K562 (cell line): ENCODE measurements at regions not wholly inside any gene's neighbourhood (a gene's known extent, or its start where the extent isn't known, plus 50 kb on each side); places are given as distances from the start of the nearest gene placed in this dataset.

Experiments used
- ATAC-seq: fragments of 200-7000 bp; cut with Tn5 transposase; 3 replicates; pipeline ENCODE4 v1.9.1; 2020; ENCODE audit warnings: moderate library complexity
- BruUV-seq: library from RNA; stranded (reverse); fragments of 400-500 nt; replicated peaks from 2 replicates; lab custom pipeline; 2021; lab: Mats Ljungman, UMichigan
- CTCF ChIA-PET: fragments of 300-600 bp; formaldehyde crosslinking; extraction: SDS; loops from one replicate; lab custom pipeline; 2021; ENCODE audit warnings: low intra/inter-chr PET ratio; lab: Yijun Ruan, JAX
- POLR2A ChIA-PET: fragments of 300-600, 350-650 bp; sonication (Branson Sonifier 250); formaldehyde crosslinking; extraction: SDS; loops from one replicate; lab custom pipeline; 2021; ENCODE audit warnings: antibody characterized with exemption, inconsistent platforms; lab: Yijun Ruan, JAX
- DNase-seq, 4 experiments: peaks; one replicate each; pipeline versions ENCODE4 v3.0.0 to v3.0.0-alpha.2; 2011 to 2018; ENCODE audit warnings: low spot score in 3 of 4, mixed read lengths in 3 of 4; ENCODE audit errors: extremely low read depth in 1 of 4
- FAIRE-seq: peaks from 2 replicates; lab custom pipeline; 2011; peaks lifted over from hg19 to GRCh38; lab: Jason Lieb, UNC
- H2AFZ ChIP-seq: 2 replicates; pipeline ENCODE4 v1.6.0; 2011; ENCODE audit warnings: low read depth, low read length, control low read depth, inconsistent platforms
- H3K27ac ChIP-seq: fragments of 200-600 bp; 3 replicates; pipeline ENCODE4 v1.8.0; 2011; ENCODE audit warnings: low read depth, mild to moderate bottlenecking, control low read depth, inconsistent platforms, low read length, moderate library complexity, mixed read lengths; ENCODE audit errors: extremely low read depth
- H3K27me3 ChIP-seq, 2 experiments: fragments of 300-600 bp in 1 of 2; 2 replicates in 1 of 2; 3 replicates in 1 of 2; pipeline versions ENCODE4 v1.6.0 to v1.8.0; 2011; ENCODE audit warnings: inconsistent platforms in 2 of 2, low read length in 2 of 2, mild to moderate bottlenecking in 1 of 2, mixed read lengths in 1 of 2, moderate library complexity in 1 of 2; ENCODE audit not compliant: control insufficient read depth in 2 of 2, insufficient read depth in 2 of 2
- H3K36me3 ChIP-seq: fragments of 300-600 bp; 3 replicates; pipeline ENCODE4 v1.8.0; 2011; ENCODE audit warnings: mild to moderate bottlenecking, low read length, inconsistent platforms; ENCODE audit not compliant: control insufficient read depth, insufficient read depth
- H3K4me1 ChIP-seq, 2 experiments: fragments of 200-600 bp in 1 of 2; replicated peaks in 1 of 2; 2 replicates in 1 of 2; 3 replicates in 1 of 2; pipeline versions ENCODE4 v1.5.1 to v1.8.0; 2011; ENCODE audit warnings: inconsistent platforms in 2 of 2, low read length in 2 of 2, mild to moderate bottlenecking in 1 of 2, mixed read lengths in 1 of 2, moderate library complexity in 1 of 2; ENCODE audit not compliant: control insufficient read depth in 2 of 2, insufficient read depth in 2 of 2
- H3K4me2 ChIP-seq: 2 replicates; pipeline ENCODE4 v1.6.1; 2011; ENCODE audit warnings: low read length, control low read depth, inconsistent platforms, mixed read lengths; ENCODE audit not compliant: insufficient read depth
- H3K4me3 ChIP-seq: fragments of 200-600 bp; sonication (generic), shearing (Covaris generic); 2 replicates; pipeline ENCODE4 v1.5.1; 2016; ENCODE audit warnings: control low read depth, inconsistent platforms
- H3K79me2 ChIP-seq: fragments of 200-600 bp; 3 replicates; pipeline ENCODE4 v1.8.0; 2011; ENCODE audit warnings: low read length, inconsistent platforms; ENCODE audit not compliant: control insufficient read depth, insufficient read depth
- H3K9ac ChIP-seq, 2 experiments: 2 replicates each; pipeline versions ENCODE4 v1.6.0 to v1.6.1; 2011; ENCODE audit warnings: low read depth in 2 of 2, low read length in 2 of 2, control low read depth in 1 of 2, inconsistent platforms in 1 of 2, mild to moderate bottlenecking in 1 of 2, mixed read lengths in 1 of 2; ENCODE audit not compliant: insufficient read depth in 1 of 2
- H3K9me1 ChIP-seq: one replicate; pipeline ENCODE4 v1.6.0; 2011; ENCODE audit warnings: inconsistent platforms, mild to moderate bottlenecking, low read length, moderate library complexity; ENCODE audit not compliant: control insufficient read depth, insufficient read depth
- H3K9me3 ChIP-seq: replicated peaks from 2 replicates; pipeline ENCODE4 v1.5.1; 2011; ENCODE audit warnings: low read depth, low read length, inconsistent platforms; ENCODE audit not compliant: control insufficient read depth, insufficient read depth
- H4K20me1 ChIP-seq: replicated peaks from 2 replicates; pipeline ENCODE4 v1.6.1; 2011; ENCODE audit warnings: low read length, inconsistent platforms, mixed read lengths; ENCODE audit not compliant: control insufficient read depth, insufficient read depth
- HDAC6 ChIP-seq: IDR thresholded peaks from 2 replicates; pipeline ENCODE4 v1.6.1; 2012; ENCODE audit warnings: low read depth, mild to moderate bottlenecking, control low read depth, inconsistent platforms, low read length, moderate library complexity
- PBX2 ChIP-seq, 2 experiments: IDR thresholded peaks in 1 of 2; conservative IDR thresholded peaks in 1 of 2; 2 replicates each; pipeline ENCODE4 v1.6.1; 2016; ENCODE audit warnings: low read depth in 2 of 2, mild to moderate bottlenecking in 1 of 2, missing compliant biosample characterization in 1 of 2, missing genetic modification characterization in 1 of 2, moderate library complexity in 1 of 2
- SETDB1 ChIP-seq: IDR thresholded peaks from one replicate; pipeline ENCODE4 v1.6.1; 2012; ENCODE audit warnings: low read length, control low read depth, inconsistent platforms
- ZNF639 ChIP-seq, 2 experiments: fragments of 200-800 bp in 1 of 2; sonication (Bioruptor generic) in 1 of 2; sonication (generic) in 1 of 2; formaldehyde crosslinking in 1 of 2; IDR thresholded peaks in 1 of 2; conservative IDR thresholded peaks in 1 of 2; 2 replicates each; pipeline versions ENCODE4 v1.5.0 to v1.6.1; 2016 to 2020; ENCODE audit warnings: missing compliant biosample characterization in 1 of 2, missing genetic modification characterization in 1 of 2, missing genetic modification reagents in 1 of 2
- ZSCAN32 ChIP-seq: fragments of 450-650 bp; formaldehyde crosslinking; IDR thresholded peaks from 2 replicates; pipeline ENCODE4 v1.4.0; 2020; ENCODE audit warnings: mild to moderate bottlenecking, moderate library complexity
- WGBS: fragments of 100-300 bp; shearing (Covaris generic); methylation state at CpG from one replicate; pipeline ENCODE4 v1.1.6; 2016; ENCODE audit warnings: low coverage, mixed read lengths; ENCODE audit not compliant: insufficient coverage; ENCODE audit errors: missing lambda C conversion rate; 5-methylcytosine and 5-hydroxymethylcytosine counted together
- in situ Hi-C: fragments of 300-500 bp; cut with MboI; formaldehyde crosslinking; loops from 4 replicates; pipeline ENCODE4 v1.15.0; 2018; ENCODE audit warnings: inconsistent platforms, mixed read lengths
- intact Hi-C: fragments of 100-400 bp; cut with micrococcal nuclease; formaldehyde crosslinking; loops from 2 replicates; pipeline ENCODE4 v1.14.2; 2022

- no peak for TF ChIP-seq PBX2 (CRISPR knock-in tag; IDR thresholded peaks at IDR 0.05; ENCODE audit: low read depth)
- TF ChIP-seq PBX2 (tag; conservative IDR thresholded peaks at IDR 0.05; ENCODE audit: low read depth), result no peak
- no peak for TF ChIP-seq SETDB1
These were observed 377.0 kb downstream of the SEMA3D start (continued) for GRCh38 chr7:84809877-84810276.

DNA sequence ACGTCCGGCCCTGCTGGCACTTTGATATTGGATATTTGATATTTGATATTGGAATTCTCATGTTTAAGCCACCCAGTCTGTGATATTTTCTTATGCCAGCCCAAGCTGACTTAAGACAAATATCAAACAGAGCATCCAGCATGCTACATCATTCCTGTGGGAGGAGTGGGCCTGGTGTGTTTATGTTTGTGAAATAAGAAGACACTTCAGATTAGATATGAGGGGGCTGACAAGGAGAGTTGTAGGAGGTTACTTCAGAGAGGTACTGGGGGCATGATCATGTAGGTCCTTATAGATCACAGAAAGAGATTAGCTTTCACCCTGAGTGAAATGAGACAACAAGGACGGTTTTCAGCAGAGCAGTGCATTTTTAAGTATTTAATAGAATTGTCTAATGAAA lies 382.9 kb downstream of the SEMA3D start:
- H3K4me1 ChIP-seq, result no peaks in the 10 kb centered on the region
- H3K4me2 ChIP-seq, result no peak overlapping the region
- H3K9me1 ChIP-seq, result no peaks in the 10 kb centered on the region
- H4K20me1 ChIP-seq, result no peaks in the 10 kb centered on the region
- in situ Hi-C loops, result no loop called here
- CTCF ChIA-PET, result no interaction called here
- H3K36me3 ChIP-seq, result peaks cover 3% of the 10 kb centered on the region; the same call in 1 of the 3 replicates
- intact Hi-C loops, result no loop called here
- no peaks in the 10 kb centered on the region for H3K79me2 ChIP-seq
- no peak overlapping the region for H3K9ac ChIP-seq
- H3K4me3 ChIP-seq, result no peak overlapping the region
- no peaks in the 10 kb centered on the region for H3K27me3 ChIP-seq
- DNase-seq (no peak), FAIRE-seq (no peak), ATAC-seq (no peak)
- POLR2A ChIA-PET, result no interaction called here
- no peak for TF ChIP-seq ZNF639 (CRISPR knock-in tag; conservative IDR thresholded peaks at IDR 0.05 in 1 of 2, IDR thresholded peaks at IDR 0.05 in 1 of 2)
- TF ChIP-seq ZSCAN32, result no peak
- no peak for TF ChIP-seq HDAC6
- H3K27ac ChIP-seq, result no peak overlapping the region
- no peak overlapping the region for H2AFZ ChIP-seq
- H3K9me3 ChIP-seq, result no peaks in the 10 kb centered on the region
- BruUV-seq, result no TSS peak
- whole genome bisulfite sequencing, result 60% methylated on average over 3 of the region's 3 CpGs
